H1 (cell line): ENCODE measurements at regions not wholly inside any gene's neighbourhood (a gene's known extent, or its start where the extent isn't known, plus 50 kb on each side); places are given as distances from the start of the nearest gene placed in this dataset.
A peak's percentile ranks its signal among the peaks of the same experiment; 100 is the strongest.

Experiments used
- CBX8 ChIP-seq: fragments of 300-800, 300-1000 bp; sonication (generic); IDR thresholded peaks from 2 replicates; pipeline ENCODE4 v1.7.1; 2016; ENCODE audit warnings: low read depth, low read length, borderline replicate concordance
- CREB1 ChIP-seq: IDR thresholded peaks from 2 replicates; pipeline ENCODE4 v1.6.1; 2012; ENCODE audit warnings: inconsistent platforms
- CTBP2 ChIP-seq: IDR thresholded peaks from 2 replicates; pipeline ENCODE4 v1.7.0; 2011; ENCODE audit warnings: borderline replicate concordance, mild to moderate bottlenecking, moderate library complexity, mixed read lengths, low read length; ENCODE audit not compliant: insufficient read depth, insufficient read length
- RAD21 ChIP-seq, 2 experiments: IDR thresholded peaks in 1 of 2; conservative IDR thresholded peaks in 1 of 2; 2 replicates each; pipeline ENCODE4 v1.6.1; 2011; ENCODE audit warnings: low read depth in 2 of 2, low read length in 2 of 2, improper control_type of control experiment in 1 of 2, inconsistent platforms in 1 of 2, mild to moderate bottlenecking in 1 of 2, moderate library complexity in 1 of 2
- RBBP5 ChIP-seq: IDR thresholded peaks from 2 replicates; pipeline ENCODE4 v1.7.1; 2012; ENCODE audit warnings: low read depth, mild to moderate bottlenecking, inconsistent platforms, low read length, moderate library complexity, borderline replicate concordance
- SIN3A ChIP-seq, 2 experiments: IDR thresholded peaks in 1 of 2; conservative IDR thresholded peaks in 1 of 2; 2 replicates each; pipeline ENCODE4 v1.6.1; 2011 to 2012; ENCODE audit warnings: low read length in 2 of 2, improper control_type of control experiment in 1 of 2, low read depth in 1 of 2, mild to moderate bottlenecking in 1 of 2
- USF2 ChIP-seq: IDR thresholded peaks from 2 replicates; pipeline ENCODE4 v1.6.1; 2011; ENCODE audit warnings: low read length, improper control_type of control experiment
- YY1 ChIP-seq: IDR thresholded peaks from 2 replicates; pipeline ENCODE4 v1.6.1; 2011; ENCODE audit warnings: low read depth, mild to moderate bottlenecking, low read length

GRCh38 chr11:16605894-16606783 lies 132.3 kb upstream of the C11orf58 start (continued):
- TF ChIP-seq SIN3A (conservative IDR thresholded peaks at IDR 0.05 in 1 of 2, IDR thresholded peaks at IDR 0.05 in 1 of 2; ENCODE audit: low read depth in 1 of 2, low read length in 2 of 2) (peak in 1 of 2 experiments; percentile 64; a peak in 1 of 4 replicates), YY1 (0 out of 2 replicates have a peak, but pooled peaks have one; percentile 35), CREB1 (peak; percentile 38; the same call in 1 of the 2 replicates), RAD21 (IDR thresholded peaks at IDR 0.05 in 1 of 2, conservative IDR thresholded peaks at IDR 0.05 in 1 of 2; ENCODE audit: low read depth in 2 of 2, low read length in 2 of 2) (peak; percentile 69 to 75), CBX8 (no peak), USF2 (no peak), CTBP2 (no peak), RBBP5 (0 out of 2 replicates have a peak, but pooled peaks have one; percentile 60)
